Gastrocnemius medialis (tissue), 4 donors: ENCODE measurements at regions not wholly inside any gene's neighbourhood (a gene's known extent, or its start where the extent isn't known, plus 50 kb on each side); places are given as distances from the start of the nearest gene placed in this dataset.
"Not testable (repeated sequence)": the region's sequence is repeated elsewhere in the genome, so short reads cannot be mapped to it uniquely, and the experiment has no call there.

Source experiments
- ATAC-seq, 2 donors: fragments of 150-250 bp; one replicate each; pipeline ENCODE4 v1.9.1; 2016
- DNase-seq, 2 donors: peaks; one replicate each; pipeline ENCODE4 v3.0.0-alpha.2; 2019
- H3K27ac ChIP-seq, 4 donors: fragments of 200-600 bp; sonication (generic); 1 replicate in 1 of 4; 2 replicates in 3 of 4; pipeline ENCODE4 v1.5.1; 2016 to 2018; ENCODE audit warnings: mild to moderate bottlenecking in 2 of 4, moderate library complexity in 1 of 4
- H3K27me3 ChIP-seq, 3 donors: fragments of 200-600 bp; sonication (generic) in 2 of 3; 1 replicate in 1 of 3; 2 replicates in 2 of 3; pipeline versions ENCODE4 v1.5.1 to v1.6.0; 2016 to 2019; ENCODE audit warnings: mild to moderate bottlenecking in 1 of 3, moderate library complexity in 1 of 3
- H3K36me3 ChIP-seq, 2 donors: fragments of 200-600 bp; sonication (generic) in 1 of 2; one replicate each; pipeline ENCODE4 v1.5.1; 2017 to 2018
- H3K4me1 ChIP-seq, 2 donors: fragments of 200-600 bp; sonication (generic) in 1 of 2; one replicate each; pipeline ENCODE4 v1.5.1; 2016 to 2017; ENCODE audit warnings: mild to moderate bottlenecking in 2 of 2
- H3K4me3 ChIP-seq, 4 donors: fragments of 200-600 bp; sonication (generic) in 3 of 4; 1 replicate in 1 of 4; 2 replicates in 3 of 4; pipeline ENCODE4 v1.5.1; 2016 to 2019; ENCODE audit warnings: mild to moderate bottlenecking in 2 of 4
- H3K9me3 ChIP-seq, 3 donors: fragments of 200-600 bp; sonication (generic) in 2 of 3; 1 replicate in 1 of 3; 2 replicates in 2 of 3; pipeline ENCODE4 v1.5.1; 2016 to 2019
- CTCF ChIP-seq, 5 experiments: fragments of 450-650 bp in 3 of 5; fragments of 200-600 bp in 2 of 5; sonication (generic) in 2 of 5; IDR thresholded peaks in 4 of 5; conservative IDR thresholded peaks in 1 of 5; 1 replicate in 4 of 5; 2 replicates in 1 of 5; pipeline ENCODE4 v1.5.1; 2016 to 2019; ENCODE audit warnings: antibody characterized with exemption in 5 of 5, mild to moderate bottlenecking in 3 of 5, moderate library complexity in 3 of 5
- POLR2A ChIP-seq, 2 donors: fragments of 450-650 bp; IDR thresholded peaks; one replicate each; pipeline ENCODE4 v1.6.1; 2017; ENCODE audit warnings: antibody characterized with exemption in 2 of 2, mild to moderate bottlenecking in 2 of 2, moderate library complexity in 2 of 2
- in situ Hi-C, 4 donors: fragments of 200-750 bp; cut with MboI; loops; one replicate each; pipeline versions ENCODE4 v1.15.0 to v1.8.0; 2017; ENCODE audit warnings: low sequenced_read_pairs in 4 of 4
- intact Hi-C: fragments of 100-400 bp; cut with DNase I; formaldehyde crosslinking; loops from one replicate; pipeline ENCODE4 v1.15.1; 2023; ENCODE audit warnings: low total_unique reads

DNA sequence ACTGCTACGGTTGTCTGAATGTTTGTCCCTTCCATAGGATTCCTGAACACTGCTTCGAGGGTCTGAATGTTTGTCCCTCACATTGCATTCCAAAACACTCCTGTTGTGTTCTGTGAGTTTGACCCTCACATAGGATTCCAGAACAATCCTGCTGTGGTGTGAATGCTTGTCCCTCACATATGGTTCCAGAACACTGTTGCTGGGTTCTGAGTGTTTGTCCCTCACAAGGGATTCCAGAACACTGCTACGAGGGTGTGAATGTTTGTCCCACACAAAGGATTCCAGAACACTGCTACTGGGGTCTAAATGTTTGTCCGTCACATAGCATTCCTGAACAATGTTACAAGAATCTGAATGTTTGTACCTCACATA, 201.2 kb downstream of the FOXD4L6 start:
- peaks cover 4 to 50% (median 25%) of the 10 kb centered on the region in 3 donors for H3K9me3 ChIP-seq
- no peak for ATAC-seq
- in situ Hi-C loops = no loop called here
- no peak for DNase-seq
- TF ChIP-seq POLR2A (IDR thresholded peaks at IDR 0.05) (no peak), CTCF (IDR thresholded peaks at IDR 0.05 in 4 of 5, conservative IDR thresholded peaks at IDR 0.05 in 1 of 5) (no peak)
- no peak overlapping the region for H3K4me3 ChIP-seq
- H3K27me3 ChIP-seq = no peaks in the 10 kb centered on the region
- intact Hi-C loops = no loop called here
- no peaks in the 10 kb centered on the region for H3K36me3 ChIP-seq
- no peaks in the 10 kb centered on the region for H3K4me1 ChIP-seq
- no peak overlapping the region for H3K27ac ChIP-seq

DNA sequence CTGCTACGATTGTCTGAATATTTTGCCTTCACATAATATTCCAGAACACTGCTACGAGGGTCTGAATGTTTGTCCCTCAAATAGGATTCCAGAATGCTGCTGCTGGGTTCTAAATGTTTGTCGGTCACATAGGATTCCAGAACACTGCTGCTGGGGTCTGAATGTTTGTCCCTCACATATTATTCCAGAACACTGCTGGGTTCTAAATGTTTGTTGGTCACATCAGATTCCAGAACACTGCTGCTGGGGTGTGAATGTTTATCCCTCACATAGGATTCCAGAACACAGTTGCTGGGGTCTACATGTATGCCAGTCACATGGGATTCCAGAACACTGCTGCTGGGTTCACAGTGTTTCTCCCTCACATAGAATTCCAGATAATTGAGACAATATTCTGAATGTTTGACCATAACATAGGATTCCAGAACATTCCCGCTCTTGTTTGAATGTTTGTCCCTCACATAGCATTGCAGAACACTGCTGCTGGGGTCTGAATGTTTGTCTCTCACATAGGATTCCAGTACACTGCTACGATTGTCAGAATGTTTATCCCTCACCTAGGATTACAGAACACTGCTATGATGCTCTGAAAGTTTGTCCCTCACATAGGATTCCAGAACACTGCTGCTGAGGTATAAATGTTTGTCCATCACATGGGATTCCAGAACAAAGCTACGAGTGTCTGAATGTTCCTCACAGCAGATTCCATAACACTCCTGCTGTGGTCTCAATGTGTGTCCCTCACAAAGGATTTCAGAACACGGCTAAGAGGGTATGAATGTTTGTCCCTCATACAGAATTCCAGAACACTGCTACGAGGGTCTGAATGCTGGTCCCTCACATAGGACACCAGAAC, 201.8 kb downstream of the FOXD4L6 start:
- DNase-seq (no peak), ATAC-seq (no peak)
- Histone ChIP-seq H3K36me3 (no peaks in the 10 kb centered on the region), H3K27ac (no peak overlapping the region), H3K4me3 (no peak overlapping the region), H3K9me3 (peaks cover 4 to 54% (median 29%) of the 10 kb centered on the region in 3 donors), H3K27me3 (no peaks in the 10 kb centered on the region), H3K4me1 (no peaks in the 10 kb centered on the region)
- no peak for TF ChIP-seq CTCF (IDR thresholded peaks at IDR 0.05 in 4 of 5, conservative IDR thresholded peaks at IDR 0.05 in 1 of 5)
- TF ChIP-seq POLR2A (IDR thresholded peaks at IDR 0.05) = no peak
- intact Hi-C loops = no loop called here
- in situ Hi-C loops = no loop called here

DNA sequence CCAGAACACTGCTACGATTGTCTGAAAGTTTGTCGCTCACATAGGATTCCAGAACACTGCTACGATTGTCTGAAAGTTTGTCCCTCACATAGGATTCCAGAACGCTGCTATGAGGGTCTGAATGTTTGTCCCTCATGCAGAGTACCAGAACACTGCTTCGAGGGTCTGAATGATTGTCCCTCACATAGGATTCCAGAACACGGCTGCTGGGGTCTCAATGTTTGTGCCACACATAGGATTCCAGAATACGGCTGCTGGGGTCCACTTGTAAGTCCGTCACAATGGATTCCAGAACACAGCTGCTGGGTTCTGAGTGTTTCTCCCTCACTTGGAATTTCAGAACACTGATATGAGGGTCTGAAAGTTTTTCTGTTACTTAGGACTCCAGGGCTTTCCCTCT, 203.3 kb downstream of the FOXD4L6 start:
- intact Hi-C loops = no loop called here
- TF ChIP-seq CTCF (IDR thresholded peaks at IDR 0.05 in 4 of 5, conservative IDR thresholded peaks at IDR 0.05 in 1 of 5) = no peak
- no peak for TF ChIP-seq POLR2A (IDR thresholded peaks at IDR 0.05)
- no peak for ATAC-seq
- Histone ChIP-seq H3K9me3 (peaks cover 4 to 51% (median 29%) of the 10 kb centered on the region in 3 donors), H3K4me3 (no peak overlapping the region), H3K27me3 (no peaks in the 10 kb centered on the region), H3K4me1 (no peaks in the 10 kb centered on the region), H3K27ac (no peak overlapping the region), H3K36me3 (no peaks in the 10 kb centered on the region)
- no peak for DNase-seq
- in situ Hi-C loops = no loop called here

DNA sequence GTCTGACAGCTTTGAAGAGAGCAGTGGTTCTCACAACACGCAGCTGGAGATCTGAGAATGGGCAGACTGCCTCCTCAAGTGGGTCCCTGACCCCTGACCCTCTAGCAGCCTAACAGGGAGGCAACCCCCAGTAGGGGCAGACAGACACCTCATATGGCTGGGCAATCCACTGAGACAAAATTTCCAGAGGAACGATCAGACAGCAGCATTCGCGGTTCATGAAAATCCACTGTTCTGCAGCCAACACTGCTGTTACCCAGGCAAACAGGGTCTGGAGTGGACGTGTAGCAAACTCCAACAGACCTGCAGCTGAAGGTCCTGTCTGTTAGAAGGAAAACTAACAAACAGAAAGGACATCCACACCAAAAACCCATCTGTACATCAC, 212.1 kb downstream of the FOXD4L6 start:
- H3K36me3 ChIP-seq, H3K27me3 ChIP-seq, in situ Hi-C loops, intact Hi-C loops, H3K4me1 ChIP-seq, H3K4me3 ChIP-seq, H3K27ac ChIP-seq, ATAC-seq, DNase-seq: not testable (repeated sequence)
- peaks cover 11 to 54% (median 37%) of the 10 kb centered on the region in 3 donors for H3K9me3 ChIP-seq

DNA sequence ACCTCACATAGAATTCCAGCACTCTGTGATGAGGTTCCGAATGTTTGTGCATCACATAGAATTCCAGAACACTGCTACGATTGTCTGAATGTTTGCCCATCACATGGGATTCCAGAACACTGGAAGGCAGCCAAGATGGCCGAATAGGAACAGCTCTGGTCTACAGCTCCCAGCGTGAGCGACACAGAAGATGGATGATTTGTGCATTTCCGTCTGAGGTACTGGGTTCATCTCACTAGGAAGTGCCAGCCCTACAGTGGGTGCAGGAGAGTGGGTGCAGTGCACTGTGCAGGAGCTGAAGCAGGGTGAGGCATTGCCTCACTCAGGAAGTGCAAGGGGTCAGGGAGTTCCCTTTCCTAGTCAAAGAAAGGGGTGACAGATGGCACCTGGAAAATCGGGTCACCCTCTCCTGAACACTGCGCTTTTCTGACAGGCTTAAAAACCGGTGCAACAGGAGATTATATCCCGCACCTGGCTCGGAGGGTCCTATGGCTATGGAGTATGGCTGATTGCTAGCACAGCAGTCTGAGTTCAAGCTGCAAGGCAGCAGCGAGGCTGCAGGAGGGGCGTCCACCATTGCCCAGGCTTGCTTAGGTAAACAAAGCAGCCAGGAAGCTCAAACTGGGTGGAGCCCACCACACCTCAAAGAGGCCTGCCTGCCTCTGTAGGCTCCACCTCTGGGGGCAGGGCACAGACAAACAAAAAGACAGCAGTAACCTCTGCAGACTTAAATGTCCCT, 212.7 kb downstream of the FOXD4L6 start:
- in situ Hi-C loops, H3K4me3 ChIP-seq, H3K27me3 ChIP-seq, H3K4me1 ChIP-seq, ATAC-seq, DNase-seq, H3K36me3 ChIP-seq, intact Hi-C loops, H3K27ac ChIP-seq: not testable (repeated sequence)
- H3K9me3 ChIP-seq = peaks cover 11 to 57% (median 43%) of the 10 kb centered on the region in 3 donors
